PC-9 (cell line): ENCODE measurements at regions not wholly inside any gene's neighbourhood (a gene's known extent, or its start where the extent isn't known, plus 50 kb on each side); places are given as distances from the start of the nearest gene placed in this dataset.

Source experiments
- BruUV-seq: library from RNA; stranded (reverse); fragments of 400-500 nt; replicated peaks from 2 replicates; lab custom pipeline; 2021; lab: Mats Ljungman, UMichigan
- CTCF ChIA-PET: fragments of 300-600 bp; sonication (Branson Sonifier 250); formaldehyde crosslinking; loops from one replicate; lab custom pipeline; 2022; ENCODE audit warnings: antibody characterized with exemption; lab: Charles Lee
- POLR2A ChIA-PET: fragments of 300-600 bp; sonication (Branson Sonifier 250); formaldehyde crosslinking; loops from one replicate; lab custom pipeline; 2022; ENCODE audit warnings: antibody characterized with exemption; ENCODE audit not compliant: unreplicated experiment; lab: Charles Lee
- DNase-seq, 2 experiments: peaks; one replicate each; pipeline versions ENCODE4 v3.0.0 to v3.0.0-alpha.2; 2015 to 2022; ENCODE audit warnings: mixed read lengths in 1 of 2
- H2AFZ ChIP-seq: fragments of 200-600 bp; sonication (generic); 2 replicates; pipeline ENCODE4 v1.8.1; 2017; ENCODE audit warnings: antibody characterized with exemption
- H3F3A ChIP-seq: fragments of 200-600 bp; sonication (generic); 2 replicates; pipeline ENCODE4 v1.8.1; 2017; ENCODE audit warnings: antibody characterized with exemption, mild to moderate bottlenecking, low read depth; ENCODE audit not compliant: insufficient read depth
- H3K27ac ChIP-seq: fragments of 200-600 bp; sonication (generic); 2 replicates; pipeline ENCODE4 v1.6.1; 2016; ENCODE audit warnings: mixed run types
- H3K27me3 ChIP-seq: fragments of 200-600 bp; sonication (generic); 2 replicates; pipeline ENCODE4 v1.6.1; 2016; ENCODE audit warnings: low read depth, mixed run types; ENCODE audit not compliant: insufficient read depth
- H3K36me3 ChIP-seq: fragments of 200-600 bp; sonication (generic); 2 replicates; pipeline ENCODE4 v1.6.1; 2016; ENCODE audit warnings: low read depth, mixed run types
- H3K4me1 ChIP-seq: fragments of 200-600 bp; sonication (generic); replicated peaks from 2 replicates; pipeline ENCODE4 v1.6.1; 2016; ENCODE audit warnings: mixed run types; ENCODE audit not compliant: insufficient read depth
- H3K4me2 ChIP-seq: fragments of 200-600 bp; sonication (generic); 2 replicates; pipeline ENCODE4 v1.6.1; 2017; ENCODE audit warnings: mixed run types
- H3K4me3 ChIP-seq: fragments of 200-600 bp; sonication (generic); 2 replicates; pipeline ENCODE4 v1.6.1; 2016; ENCODE audit warnings: mixed run types
- H3K79me2 ChIP-seq: fragments of 200-600 bp; sonication (generic); 2 replicates; pipeline ENCODE4 v1.6.1; 2017; ENCODE audit warnings: low read depth, mixed run types
- H3K9me2 ChIP-seq: fragments of 200-600 bp; sonication (generic); 2 replicates; pipeline ENCODE4 v1.8.1; 2017; ENCODE audit warnings: mild to moderate bottlenecking; ENCODE audit not compliant: insufficient read depth
- H3K9me3 ChIP-seq: fragments of 200-600 bp; sonication (generic); 2 replicates; pipeline ENCODE4 v1.8.1; 2016; ENCODE audit warnings: low read depth; ENCODE audit not compliant: insufficient read depth
- H4K20me1 ChIP-seq: fragments of 200-600 bp; sonication (generic); 2 replicates; pipeline ENCODE4 v1.8.1; 2017; ENCODE audit not compliant: insufficient read depth
- EZH2 ChIP-seq: fragments of 200-600 bp; sonication (generic); IDR thresholded peaks from 2 replicates; pipeline ENCODE4 v1.8.0; 2017; ENCODE audit warnings: antibody characterized with exemption, low read depth
- intact Hi-C: fragments of 100-400 bp; cut with micrococcal nuclease; formaldehyde crosslinking; loops from one replicate; pipeline ENCODE4 v1.10.0; 2022; ENCODE audit not compliant: unreplicated experiment
- TF ChIP-seq, protein P1 (sequence below): fragments of 200-600 bp; sonication (generic); conservative IDR thresholded peaks from 2 replicates; pipeline ENCODE4 v1.6.1; 2017; ENCODE audit warnings: mixed run types, antibody characterized with exemption, mild to moderate bottlenecking, moderate library complexity

DNA sequence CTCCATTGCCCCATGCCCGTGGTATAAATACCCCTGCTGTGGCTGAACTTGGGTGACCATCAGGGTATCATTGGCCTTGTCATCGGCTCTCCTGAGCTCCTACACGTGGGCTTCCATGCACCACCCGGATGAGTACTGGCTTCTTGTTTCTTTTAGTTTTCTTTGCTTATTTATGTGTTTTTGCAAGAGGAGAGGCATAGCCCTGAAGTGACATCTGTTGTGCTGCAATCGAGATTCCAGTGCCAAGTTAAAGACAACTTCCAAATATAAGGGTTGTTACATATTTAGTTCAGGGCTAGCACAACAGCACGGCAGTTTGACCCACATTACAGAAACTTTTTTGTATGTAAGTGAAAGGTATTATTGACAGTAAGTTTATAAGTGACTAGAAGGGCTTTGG, 1087.1 kb downstream of the TBC1D22A start:
- Histone ChIP-seq H3K36me3 (no peaks in the 10 kb centered on the region), H3K79me2 (no peaks in the 10 kb centered on the region), H3K4me2 (no peak overlapping the region), H3K27me3 (no peaks in the 10 kb centered on the region), H3K4me1 (no peaks in the 10 kb centered on the region), H4K20me1 (no peaks in the 10 kb centered on the region), H3K9me3 (no peaks in the 10 kb centered on the region), H3K27ac (no peak overlapping the region), H3K4me3 (no peak overlapping the region), H3F3A (no peaks in the 10 kb centered on the region), H3K9me2 (no peaks in the 10 kb centered on the region), H2AFZ (no peak overlapping the region)
- no TSS peak for BruUV-seq
- TF ChIP-seq EZH2 = no peak
- TF ChIP-seq, protein P1, sequence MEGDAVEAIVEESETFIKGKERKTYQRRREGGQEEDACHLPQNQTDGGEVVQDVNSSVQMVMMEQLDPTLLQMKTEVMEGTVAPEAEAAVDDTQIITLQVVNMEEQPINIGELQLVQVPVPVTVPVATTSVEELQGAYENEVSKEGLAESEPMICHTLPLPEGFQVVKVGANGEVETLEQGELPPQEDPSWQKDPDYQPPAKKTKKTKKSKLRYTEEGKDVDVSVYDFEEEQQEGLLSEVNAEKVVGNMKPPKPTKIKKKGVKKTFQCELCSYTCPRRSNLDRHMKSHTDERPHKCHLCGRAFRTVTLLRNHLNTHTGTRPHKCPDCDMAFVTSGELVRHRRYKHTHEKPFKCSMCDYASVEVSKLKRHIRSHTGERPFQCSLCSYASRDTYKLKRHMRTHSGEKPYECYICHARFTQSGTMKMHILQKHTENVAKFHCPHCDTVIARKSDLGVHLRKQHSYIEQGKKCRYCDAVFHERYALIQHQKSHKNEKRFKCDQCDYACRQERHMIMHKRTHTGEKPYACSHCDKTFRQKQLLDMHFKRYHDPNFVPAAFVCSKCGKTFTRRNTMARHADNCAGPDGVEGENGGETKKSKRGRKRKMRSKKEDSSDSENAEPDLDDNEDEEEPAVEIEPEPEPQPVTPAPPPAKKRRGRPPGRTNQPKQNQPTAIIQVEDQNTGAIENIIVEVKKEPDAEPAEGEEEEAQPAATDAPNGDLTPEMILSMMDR = no peak
- ChIA-PET POLR2A (no interaction called here), CTCF (no interaction called here)
- DNase-seq = no peak
- intact Hi-C loops = no loop called here

DNA sequence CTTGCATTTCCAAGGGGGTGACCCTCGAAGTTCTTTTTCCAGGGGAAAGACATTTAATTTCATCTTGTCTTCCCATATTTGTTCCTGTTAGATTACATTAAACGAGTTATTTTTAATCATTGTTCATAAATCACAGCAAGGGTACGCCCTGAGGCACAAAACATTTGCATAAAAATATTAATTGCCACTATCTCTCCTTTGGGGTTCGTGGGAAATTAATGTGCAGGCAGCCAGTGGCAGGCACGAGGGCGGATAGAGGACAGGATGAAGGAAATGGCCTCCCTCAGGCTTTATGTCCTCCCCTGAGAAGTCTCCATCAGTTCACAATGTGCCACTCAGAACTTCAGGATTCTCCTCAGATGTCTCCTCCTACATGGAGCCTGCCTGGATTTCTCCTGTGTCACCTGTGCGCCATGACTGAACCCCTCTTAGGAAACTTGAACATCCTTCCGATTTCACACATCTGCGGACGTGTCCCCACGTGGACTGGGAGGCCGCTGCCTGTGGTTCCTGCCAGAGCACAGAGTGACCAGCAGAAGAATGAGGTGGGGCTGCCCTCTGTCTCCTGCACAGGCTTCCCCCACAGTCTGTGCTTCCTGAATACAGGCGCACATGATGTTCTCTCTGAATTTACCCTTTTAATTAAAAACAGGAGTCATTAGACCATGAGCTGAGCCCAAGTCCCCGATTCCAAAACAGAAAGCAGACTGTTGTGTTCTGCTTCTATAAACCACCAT, 1085.9 kb downstream of the TBC1D22A start:
- no peak for DNase-seq
- no TSS peak for BruUV-seq
- no peak overlapping the region for H3K4me2 ChIP-seq
- no peak overlapping the region for H3K4me3 ChIP-seq
- no peaks in the 10 kb centered on the region for H3K36me3 ChIP-seq
- no peaks in the 10 kb centered on the region for H3K79me2 ChIP-seq
- H3F3A ChIP-seq = no peaks in the 10 kb centered on the region
- no peaks in the 10 kb centered on the region for H3K27me3 ChIP-seq
- H2AFZ ChIP-seq = no peak overlapping the region
- POLR2A ChIA-PET = no interaction called here
- no peaks in the 10 kb centered on the region for H3K9me2 ChIP-seq
- intact Hi-C loops = no loop called here
- no peaks in the 10 kb centered on the region for H3K9me3 ChIP-seq
- TF ChIP-seq, protein P1 = no peak
- no peak for TF ChIP-seq EZH2
- H3K27ac ChIP-seq = no peak overlapping the region
- no peaks in the 10 kb centered on the region for H4K20me1 ChIP-seq
- no peaks in the 10 kb centered on the region for H3K4me1 ChIP-seq
- CTCF ChIA-PET = no interaction called here

DNA sequence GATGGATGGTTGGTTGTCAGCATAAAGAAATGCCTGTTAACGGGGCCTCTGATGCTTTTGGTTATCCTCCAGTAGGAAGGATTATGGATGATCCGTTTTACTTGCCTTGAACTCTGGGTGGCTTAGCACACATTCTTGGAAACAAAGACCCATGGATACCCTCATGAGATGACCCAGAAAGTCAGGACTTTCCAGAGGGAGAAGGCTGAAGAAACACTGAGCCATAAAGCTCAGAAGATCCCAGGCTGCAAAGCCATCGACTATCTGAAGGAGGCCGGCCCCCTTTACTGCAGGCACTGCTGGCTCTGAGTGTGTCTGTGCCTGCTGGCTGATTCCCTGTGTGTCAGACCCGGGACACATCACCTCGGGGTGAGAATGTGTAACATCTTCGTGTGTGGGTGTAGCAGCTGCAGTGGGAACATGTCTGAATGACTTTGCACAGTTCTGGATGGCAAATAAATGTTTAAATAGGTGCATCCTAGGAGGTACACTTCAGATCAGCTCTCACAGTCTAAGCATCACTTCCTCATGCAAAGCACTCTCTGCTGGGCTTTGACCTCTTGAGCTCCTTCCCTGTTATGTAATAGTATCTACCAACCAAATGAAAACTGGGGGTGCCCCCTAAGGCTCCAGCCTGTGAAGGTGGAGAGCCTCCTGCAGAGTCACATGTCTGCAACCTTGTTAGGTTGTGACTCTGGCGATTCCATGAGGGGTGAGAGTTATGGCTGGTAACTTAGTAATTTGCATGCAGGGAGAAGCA, 1084.9 kb downstream of the TBC1D22A start:
- intact Hi-C loops = no loop called here
- TF ChIP-seq, protein P1 = no peak
- no peak for TF ChIP-seq EZH2
- Histone ChIP-seq H4K20me1 (no peaks in the 10 kb centered on the region), H3K4me3 (no peak overlapping the region), H3K4me2 (no peak overlapping the region), H3F3A (no peaks in the 10 kb centered on the region), H3K27ac (no peak overlapping the region), H3K9me3 (no peaks in the 10 kb centered on the region), H3K4me1 (no peaks in the 10 kb centered on the region), H3K36me3 (no peaks in the 10 kb centered on the region), H3K27me3 (no peaks in the 10 kb centered on the region), H3K9me2 (no peaks in the 10 kb centered on the region), H3K79me2 (no peaks in the 10 kb centered on the region), H2AFZ (no peak overlapping the region)
- BruUV-seq = no TSS peak
- ChIA-PET POLR2A (no interaction called here), CTCF (no interaction called here)
- DNase-seq = no peak
